Liver (tissue), 8 donors: ENCODE measurements at regions not wholly inside any gene's neighbourhood (a gene's known extent, or its start where the extent isn't known, plus 50 kb on each side); places are given as distances from the start of the nearest gene placed in this dataset.

Experiments used
- DNase-seq: peaks from one replicate; pipeline ENCODE4 v3.0.0-alpha.2; 2017; ENCODE audit warnings: low spot score
- H3K27ac ChIP-seq, 2 donors: one replicate each; pipeline ENCODE4 v1.7.0; 2013; ENCODE audit warnings: inconsistent platforms in 2 of 2, low read length in 2 of 2, control low read depth in 1 of 2, low read depth in 1 of 2, mild to moderate bottlenecking in 1 of 2
- H3K27me3 ChIP-seq, 4 donors: one replicate each; pipeline versions ENCODE4 v1.6.1 to v1.7.0; 2013; ENCODE audit warnings: low read length in 3 of 4, inconsistent platforms in 1 of 4, mild to moderate bottlenecking in 1 of 4, moderate library complexity in 1 of 4; ENCODE audit not compliant: control insufficient read depth in 4 of 4, insufficient read depth in 4 of 4
- H3K36me3 ChIP-seq, 4 donors: one replicate each; pipeline versions ENCODE4 v1.6.1 to v1.7.0; 2013; ENCODE audit warnings: low read length in 3 of 4, mild to moderate bottlenecking in 3 of 4, low read depth in 1 of 4, moderate library complexity in 1 of 4; ENCODE audit not compliant: control insufficient read depth in 4 of 4, insufficient read depth in 3 of 4
- H3K4me1 ChIP-seq, 4 donors: one replicate each; pipeline versions ENCODE4 v1.6.1 to v1.7.0; 2013; ENCODE audit warnings: low read length in 3 of 4, mild to moderate bottlenecking in 3 of 4, moderate library complexity in 1 of 4; ENCODE audit not compliant: control insufficient read depth in 4 of 4, insufficient read depth in 4 of 4
- H3K4me3 ChIP-seq, 3 donors: one replicate each; pipeline versions ENCODE4 v1.6.1 to v1.7.0; 2013; ENCODE audit warnings: low read length in 3 of 3, control low read depth in 1 of 3, low read depth in 1 of 3, mild to moderate bottlenecking in 1 of 3
- H3K9ac ChIP-seq, 2 donors: one replicate each; pipeline ENCODE4 v1.7.0; 2013; ENCODE audit warnings: low read length in 2 of 2, mild to moderate bottlenecking in 2 of 2, moderate library complexity in 2 of 2, control low read depth in 1 of 2, low read depth in 1 of 2
- H3K9me3 ChIP-seq, 4 donors: one replicate each; pipeline versions ENCODE4 v1.6.1 to v1.7.0; 2013; ENCODE audit warnings: low read length in 3 of 4; ENCODE audit not compliant: control insufficient read depth in 4 of 4
- FOXA1 ChIP-seq: IDR thresholded peaks from 2 replicates; pipeline ENCODE4 v1.6.1; 2016; ENCODE audit warnings: antibody characterized with exemption
- FOXA2 ChIP-seq: IDR thresholded peaks from 2 replicates; pipeline ENCODE4 v1.6.1; 2016; ENCODE audit warnings: antibody characterized with exemption
- GABPA ChIP-seq, 2 donors: IDR thresholded peaks in 1 of 2; conservative IDR thresholded peaks in 1 of 2; 2 replicates each; pipeline ENCODE4 v1.6.1; 2016; ENCODE audit warnings: antibody characterized with exemption in 2 of 2, mild to moderate bottlenecking in 1 of 2, moderate library complexity in 1 of 2
- HNF4A ChIP-seq, 2 donors: conservative IDR thresholded peaks; 2 replicates each; pipeline ENCODE4 v1.6.1; 2016; ENCODE audit warnings: antibody characterized with exemption in 2 of 2, mild to moderate bottlenecking in 2 of 2
- HNF4G ChIP-seq: IDR thresholded peaks from 2 replicates; pipeline ENCODE4 v1.6.1; 2016; ENCODE audit warnings: antibody characterized with exemption
- JUND ChIP-seq, 2 donors: IDR thresholded peaks; 2 replicates each; pipeline ENCODE4 v1.6.1; 2016; ENCODE audit warnings: antibody characterized with exemption in 2 of 2
- NR2F2 ChIP-seq: IDR thresholded peaks from 2 replicates; pipeline ENCODE4 v1.6.1; 2016; ENCODE audit warnings: antibody characterized with exemption
- RAD21 ChIP-seq, 2 donors: IDR thresholded peaks; 2 replicates each; pipeline ENCODE4 v1.6.1; 2016; ENCODE audit warnings: antibody characterized with exemption in 2 of 2, mild to moderate bottlenecking in 2 of 2
- RXRA ChIP-seq, 2 donors: IDR thresholded peaks; 2 replicates each; pipeline ENCODE4 v1.6.1; 2017 to 2018; ENCODE audit warnings: antibody characterized with exemption in 2 of 2, mild to moderate bottlenecking in 1 of 2
- SP1 ChIP-seq: IDR thresholded peaks from 2 replicates; pipeline ENCODE4 v1.6.1; 2018; ENCODE audit warnings: antibody characterized with exemption, mild to moderate bottlenecking
- TAF1 ChIP-seq: conservative IDR thresholded peaks from 2 replicates; pipeline ENCODE4 v1.6.1; 2016; ENCODE audit warnings: antibody characterized with exemption, mild to moderate bottlenecking
- YY1 ChIP-seq: IDR thresholded peaks from 2 replicates; pipeline ENCODE4 v1.6.1; 2016; ENCODE audit warnings: antibody characterized with exemption, mild to moderate bottlenecking
- WGBS: extraction: QIAGEN DNeasy Blood & Tissue Kit; methylation state at CpG from one replicate; pipeline ENCODE4 v1.1.7; 2013; 5-methylcytosine and 5-hydroxymethylcytosine counted together
- TF ChIP-seq, protein P1 (sequence below): IDR thresholded peaks from 2 replicates; pipeline ENCODE4 v1.6.1; 2016; ENCODE audit warnings: antibody characterized with exemption
- TF ChIP-seq, protein P2 (sequence below): IDR thresholded peaks from 2 replicates; pipeline ENCODE4 v1.6.1; 2016; ENCODE audit warnings: antibody characterized with exemption, mild to moderate bottlenecking
- TF ChIP-seq, protein P3 (sequence below): fragments of 150-350 bp; IDR thresholded peaks from 2 replicates; pipeline ENCODE4 v1.5.1; 2017; ENCODE audit warnings: improper control_type of control experiment, low read depth, low read length; ENCODE audit not compliant: missing input control
- TF ChIP-seq, protein P4 (sequence below): IDR thresholded peaks from 2 replicates; pipeline ENCODE4 v1.6.1; 2016; ENCODE audit warnings: antibody characterized with exemption
- TF ChIP-seq, protein P5 (sequence below): IDR thresholded peaks from 2 replicates; pipeline ENCODE4 v1.6.1; 2016; ENCODE audit warnings: antibody characterized with exemption
- donor health status: healthy.
- donor health status: healthy.
- donor health status: healthy.
- donor health status: healthy.
- donor health status: healthy.

DNA sequence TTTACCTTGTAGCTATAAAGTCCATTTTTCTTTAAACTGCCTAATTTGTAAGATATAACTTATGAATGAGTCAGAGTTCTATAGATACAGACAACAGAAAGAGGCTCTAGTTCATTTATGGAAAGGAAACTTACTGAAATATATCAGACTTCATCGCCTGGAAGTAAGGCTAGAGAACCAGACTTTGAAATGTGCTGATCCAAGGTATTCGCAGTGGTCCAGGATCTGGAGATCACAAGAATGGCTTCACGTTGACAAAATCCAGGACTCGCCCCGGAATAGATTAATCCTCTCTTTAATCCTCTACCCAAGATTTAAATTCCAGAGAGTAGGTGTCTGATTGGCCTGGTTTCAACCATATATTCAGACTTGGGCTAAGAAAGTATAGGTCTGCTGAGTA is 69.1 kb upstream of the LOC128125822 start:
- no peak for TF ChIP-seq TAF1
- TF ChIP-seq JUND (IDR thresholded peaks at IDR 0.05), result no peak
- no peak for TF ChIP-seq NR2F2
- TF ChIP-seq, protein P1, sequence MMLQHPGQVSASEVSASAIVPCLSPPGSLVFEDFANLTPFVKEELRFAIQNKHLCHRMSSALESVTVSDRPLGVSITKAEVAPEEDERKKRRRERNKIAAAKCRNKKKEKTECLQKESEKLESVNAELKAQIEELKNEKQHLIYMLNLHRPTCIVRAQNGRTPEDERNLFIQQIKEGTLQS, result no peak
- TF ChIP-seq YY1, result no peak
- TF ChIP-seq, protein P2, sequence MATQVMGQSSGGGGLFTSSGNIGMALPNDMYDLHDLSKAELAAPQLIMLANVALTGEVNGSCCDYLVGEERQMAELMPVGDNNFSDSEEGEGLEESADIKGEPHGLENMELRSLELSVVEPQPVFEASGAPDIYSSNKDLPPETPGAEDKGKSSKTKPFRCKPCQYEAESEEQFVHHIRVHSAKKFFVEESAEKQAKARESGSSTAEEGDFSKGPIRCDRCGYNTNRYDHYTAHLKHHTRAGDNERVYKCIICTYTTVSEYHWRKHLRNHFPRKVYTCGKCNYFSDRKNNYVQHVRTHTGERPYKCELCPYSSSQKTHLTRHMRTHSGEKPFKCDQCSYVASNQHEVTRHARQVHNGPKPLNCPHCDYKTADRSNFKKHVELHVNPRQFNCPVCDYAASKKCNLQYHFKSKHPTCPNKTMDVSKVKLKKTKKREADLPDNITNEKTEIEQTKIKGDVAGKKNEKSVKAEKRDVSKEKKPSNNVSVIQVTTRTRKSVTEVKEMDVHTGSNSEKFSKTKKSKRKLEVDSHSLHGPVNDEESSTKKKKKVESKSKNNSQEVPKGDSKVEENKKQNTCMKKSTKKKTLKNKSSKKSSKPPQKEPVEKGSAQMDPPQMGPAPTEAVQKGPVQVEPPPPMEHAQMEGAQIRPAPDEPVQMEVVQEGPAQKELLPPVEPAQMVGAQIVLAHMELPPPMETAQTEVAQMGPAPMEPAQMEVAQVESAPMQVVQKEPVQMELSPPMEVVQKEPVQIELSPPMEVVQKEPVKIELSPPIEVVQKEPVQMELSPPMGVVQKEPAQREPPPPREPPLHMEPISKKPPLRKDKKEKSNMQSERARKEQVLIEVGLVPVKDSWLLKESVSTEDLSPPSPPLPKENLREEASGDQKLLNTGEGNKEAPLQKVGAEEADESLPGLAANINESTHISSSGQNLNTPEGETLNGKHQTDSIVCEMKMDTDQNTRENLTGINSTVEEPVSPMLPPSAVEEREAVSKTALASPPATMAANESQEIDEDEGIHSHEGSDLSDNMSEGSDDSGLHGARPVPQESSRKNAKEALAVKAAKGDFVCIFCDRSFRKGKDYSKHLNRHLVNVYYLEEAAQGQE, result no peak
- TF ChIP-seq HNF4A (conservative IDR thresholded peaks at IDR 0.05), result no peak
- TF ChIP-seq HNF4G, result no peak
- TF ChIP-seq RXRA (IDR thresholded peaks at IDR 0.05), result no peak
- no peak for TF ChIP-seq FOXA1
- TF ChIP-seq SP1, result no peak
- TF ChIP-seq, protein P3, sequence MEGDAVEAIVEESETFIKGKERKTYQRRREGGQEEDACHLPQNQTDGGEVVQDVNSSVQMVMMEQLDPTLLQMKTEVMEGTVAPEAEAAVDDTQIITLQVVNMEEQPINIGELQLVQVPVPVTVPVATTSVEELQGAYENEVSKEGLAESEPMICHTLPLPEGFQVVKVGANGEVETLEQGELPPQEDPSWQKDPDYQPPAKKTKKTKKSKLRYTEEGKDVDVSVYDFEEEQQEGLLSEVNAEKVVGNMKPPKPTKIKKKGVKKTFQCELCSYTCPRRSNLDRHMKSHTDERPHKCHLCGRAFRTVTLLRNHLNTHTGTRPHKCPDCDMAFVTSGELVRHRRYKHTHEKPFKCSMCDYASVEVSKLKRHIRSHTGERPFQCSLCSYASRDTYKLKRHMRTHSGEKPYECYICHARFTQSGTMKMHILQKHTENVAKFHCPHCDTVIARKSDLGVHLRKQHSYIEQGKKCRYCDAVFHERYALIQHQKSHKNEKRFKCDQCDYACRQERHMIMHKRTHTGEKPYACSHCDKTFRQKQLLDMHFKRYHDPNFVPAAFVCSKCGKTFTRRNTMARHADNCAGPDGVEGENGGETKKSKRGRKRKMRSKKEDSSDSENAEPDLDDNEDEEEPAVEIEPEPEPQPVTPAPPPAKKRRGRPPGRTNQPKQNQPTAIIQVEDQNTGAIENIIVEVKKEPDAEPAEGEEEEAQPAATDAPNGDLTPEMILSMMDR, result no peak
- TF ChIP-seq FOXA2, result no peak
- TF ChIP-seq GABPA (IDR thresholded peaks at IDR 0.05 in 1 of 2, conservative IDR thresholded peaks at IDR 0.05 in 1 of 2), result no peak
- TF ChIP-seq, protein P4, sequence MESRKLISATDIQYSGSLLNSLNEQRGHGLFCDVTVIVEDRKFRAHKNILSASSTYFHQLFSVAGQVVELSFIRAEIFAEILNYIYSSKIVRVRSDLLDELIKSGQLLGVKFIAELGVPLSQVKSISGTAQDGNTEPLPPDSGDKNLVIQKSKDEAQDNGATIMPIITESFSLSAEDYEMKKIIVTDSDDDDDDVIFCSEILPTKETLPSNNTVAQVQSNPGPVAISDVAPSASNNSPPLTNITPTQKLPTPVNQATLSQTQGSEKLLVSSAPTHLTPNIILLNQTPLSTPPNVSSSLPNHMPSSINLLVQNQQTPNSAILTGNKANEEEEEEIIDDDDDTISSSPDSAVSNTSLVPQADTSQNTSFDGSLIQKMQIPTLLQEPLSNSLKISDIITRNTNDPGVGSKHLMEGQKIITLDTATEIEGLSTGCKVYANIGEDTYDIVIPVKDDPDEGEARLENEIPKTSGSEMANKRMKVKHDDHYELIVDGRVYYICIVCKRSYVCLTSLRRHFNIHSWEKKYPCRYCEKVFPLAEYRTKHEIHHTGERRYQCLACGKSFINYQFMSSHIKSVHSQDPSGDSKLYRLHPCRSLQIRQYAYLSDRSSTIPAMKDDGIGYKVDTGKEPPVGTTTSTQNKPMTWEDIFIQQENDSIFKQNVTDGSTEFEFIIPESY, result no peak
- no peak for TF ChIP-seq RAD21 (IDR thresholded peaks at IDR 0.05)
- TF ChIP-seq, protein P5, sequence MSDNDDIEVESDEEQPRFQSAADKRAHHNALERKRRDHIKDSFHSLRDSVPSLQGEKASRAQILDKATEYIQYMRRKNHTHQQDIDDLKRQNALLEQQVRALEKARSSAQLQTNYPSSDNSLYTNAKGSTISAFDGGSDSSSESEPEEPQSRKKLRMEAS, result no peak
- peak overlapping the region in 1 of 2 donors; percentile 37 for H3K27ac ChIP-seq
- H3K4me3 ChIP-seq, result no peak overlapping the region
- WGBS, result 94% methylated on average over 5 of the region's 5 CpGs
- no peak overlapping the region for H3K9ac ChIP-seq
- no peak for DNase-seq
- no peaks in the 10 kb centered on the region for H3K4me1 ChIP-seq
- no peaks in the 10 kb centered on the region for H3K27me3 ChIP-seq
- H3K9me3 ChIP-seq, result no peaks in the 10 kb centered on the region
- no peaks in the 10 kb centered on the region for H3K36me3 ChIP-seq
